HEK293T (cell line): ENCODE measurements at regions not wholly inside any gene's neighbourhood (a gene's known extent, or its start where the extent isn't known, plus 50 kb on each side); places are given as distances from the start of the nearest gene placed in this dataset.

Experiments used
- BHLHE40 ChIP-seq: fragments of 450-650 bp; IDR thresholded peaks from 2 replicates; pipeline ENCODE4 v1.6.1; 2016; ENCODE audit warnings: mild to moderate bottlenecking, moderate library complexity, borderline replicate concordance
- FOXM1 ChIP-seq: fragments of 450-650 bp; IDR thresholded peaks from 2 replicates; pipeline ENCODE4 v1.6.1; 2017; ENCODE audit warnings: mild to moderate bottlenecking, borderline replicate concordance
- HDGF ChIP-seq: fragments of 450-650 bp; IDR thresholded peaks from 2 replicates; pipeline ENCODE4 v1.6.1; 2017; ENCODE audit warnings: antibody characterized with exemption, borderline replicate concordance
- SUZ12 ChIP-seq: fragments of 450-650 bp; IDR thresholded peaks from 2 replicates; pipeline ENCODE4 v1.6.1; 2016; ENCODE audit warnings: mild to moderate bottlenecking
- TARDBP ChIP-seq: fragments of 450-650 bp; IDR thresholded peaks from 2 replicates; pipeline ENCODE4 v1.6.1; 2016

GRCh38 chr13:84894749-84895148 lies 904.5 kb downstream of the SLITRK6 start:
- TF ChIP-seq FOXM1 (no peak), BHLHE40 (no peak), HDGF (no peak), TARDBP (no peak), SUZ12 (no peak)
